GM23338 (cell line): ENCODE measurements at regions not wholly inside any gene's neighbourhood (a gene's known extent, or its start where the extent isn't known, plus 50 kb on each side); places are given as distances from the start of the nearest gene placed in this dataset.

Source experiments
- ATAC-seq: fragments of 200-7000 bp; cut with Tn5 transposase; 3 replicates; pipeline ENCODE4 v1.9.1; 2020
- DNase-seq: peaks from one replicate; pipeline ENCODE4 v3.0.0-alpha.2; 2015; ENCODE audit warnings: low spot score
- H2AFZ ChIP-seq: fragments of 200-600 bp; sonication (generic); 2 replicates; pipeline ENCODE4 v1.8.0; 2016; ENCODE audit warnings: antibody characterized with exemption, mild to moderate bottlenecking, moderate library complexity
- H3F3A ChIP-seq: fragments of 200-600 bp; sonication (generic); replicated peaks from 2 replicates; pipeline ENCODE4 v1.8.0; 2017; ENCODE audit warnings: antibody characterized with exemption, mixed run types, low read depth
- H3K27ac ChIP-seq: fragments of 200-600 bp; sonication (generic); 2 replicates; pipeline ENCODE4 v1.6.1; 2016; ENCODE audit warnings: low read depth
- H3K27me3 ChIP-seq: fragments of 200-600 bp; sonication (generic); 2 replicates; pipeline ENCODE4 v1.8.0; 2016; ENCODE audit warnings: mild to moderate bottlenecking, mixed run types, moderate library complexity; ENCODE audit not compliant: insufficient read depth
- H3K36me3 ChIP-seq: fragments of 200-600 bp; sonication (generic); 2 replicates; pipeline ENCODE4 v1.8.0; 2016; ENCODE audit warnings: mild to moderate bottlenecking; ENCODE audit not compliant: insufficient read depth
- H3K4me1 ChIP-seq: fragments of 200-600 bp; sonication (generic); 2 replicates; pipeline ENCODE4 v1.8.0; 2016; ENCODE audit warnings: mild to moderate bottlenecking, moderate library complexity; ENCODE audit not compliant: insufficient read depth
- H3K4me2 ChIP-seq: fragments of 200-600 bp; sonication (generic); 2 replicates; pipeline ENCODE4 v1.7.1; 2017; ENCODE audit warnings: mixed run types
- H3K4me3 ChIP-seq: fragments of 200-600 bp; sonication (generic); 2 replicates; pipeline ENCODE4 v1.6.1; 2016; ENCODE audit warnings: mixed run types
- H3K79me2 ChIP-seq: fragments of 200-600 bp; sonication (generic); replicated peaks from 2 replicates; pipeline ENCODE4 v1.8.0; 2017; ENCODE audit warnings: mild to moderate bottlenecking; ENCODE audit not compliant: insufficient read depth
- H3K9me2 ChIP-seq: fragments of 200-600 bp; sonication (generic); 2 replicates; pipeline ENCODE4 v1.8.0; 2017; ENCODE audit not compliant: insufficient read depth
- H4K20me1 ChIP-seq: fragments of 200-600 bp; sonication (generic); replicated peaks from 2 replicates; pipeline ENCODE4 v1.8.0; 2017; ENCODE audit warnings: mild to moderate bottlenecking; ENCODE audit not compliant: insufficient read depth
- H3K27ac Mint-ChIP-seq: 2 replicates; pipeline ENCODE4 v1.8.0; 2020; ENCODE audit warnings: inconsistent platforms, mild to moderate bottlenecking, moderate library complexity, mixed read lengths
- H3K27me3 Mint-ChIP-seq: 3 replicates; pipeline ENCODE4 v1.8.0; 2022; ENCODE audit warnings: low read depth, mild to moderate bottlenecking, moderate library complexity, mixed read lengths, inconsistent platforms; ENCODE audit not compliant: insufficient read depth, poor library complexity
- H3K36me3 Mint-ChIP-seq: 3 replicates; pipeline ENCODE4 v1.8.0; 2021; ENCODE audit warnings: low read depth, mild to moderate bottlenecking, inconsistent platforms, moderate library complexity, mixed read lengths
- H3K4me1 Mint-ChIP-seq: 3 replicates; pipeline ENCODE4 v1.8.0; 2020; ENCODE audit warnings: mild to moderate bottlenecking, inconsistent platforms, mixed read lengths
- H3K4me3 Mint-ChIP-seq: 3 replicates; pipeline ENCODE4 v1.8.0; 2021; ENCODE audit warnings: moderate library complexity, mild to moderate bottlenecking, inconsistent platforms, mixed read lengths
- H3K9me3 Mint-ChIP-seq: 3 replicates; pipeline ENCODE4 v1.8.0; 2020; ENCODE audit warnings: moderate library complexity, mild to moderate bottlenecking, inconsistent platforms, mixed read lengths
- ETS1 ChIP-seq: IDR thresholded peaks from 2 replicates; pipeline ENCODE4 v1.6.1; 2016; ENCODE audit warnings: antibody characterized with exemption
- EZH2 ChIP-seq: fragments of 200-600 bp; sonication (generic); IDR thresholded peaks from one replicate; pipeline ENCODE4 v1.8.0; 2017; ENCODE audit warnings: antibody characterized with exemption, mild to moderate bottlenecking, low read depth; ENCODE audit not compliant: unreplicated experiment
- NANOG ChIP-seq: IDR thresholded peaks from 2 replicates; pipeline ENCODE4 v1.6.1; 2016; ENCODE audit warnings: antibody characterized with exemption, borderline replicate concordance
- TF ChIP-seq, protein P1 (sequence below): fragments of 250-450 bp; sonication (Bioruptor Pico); IDR thresholded peaks from 2 replicates; pipeline ENCODE4 v1.5.0; 2020; ENCODE audit warnings: mild to moderate bottlenecking, moderate library complexity
- TF ChIP-seq, protein P2 (sequence below), 2 experiments: fragments of 200-600 bp in 1 of 2; sonication (generic) in 1 of 2; conservative IDR thresholded peaks; 2 replicates each; pipeline versions ENCODE4 v1.5.1 to v1.6.1; 2016 to 2017; ENCODE audit warnings: antibody characterized with exemption in 2 of 2, low read depth in 2 of 2, mild to moderate bottlenecking in 2 of 2, moderate library complexity in 1 of 2

GRCh38 chr3:157607826-157608405, 104.7 kb upstream of the VEPH1 start (continued):
- TF ChIP-seq, protein P1, sequence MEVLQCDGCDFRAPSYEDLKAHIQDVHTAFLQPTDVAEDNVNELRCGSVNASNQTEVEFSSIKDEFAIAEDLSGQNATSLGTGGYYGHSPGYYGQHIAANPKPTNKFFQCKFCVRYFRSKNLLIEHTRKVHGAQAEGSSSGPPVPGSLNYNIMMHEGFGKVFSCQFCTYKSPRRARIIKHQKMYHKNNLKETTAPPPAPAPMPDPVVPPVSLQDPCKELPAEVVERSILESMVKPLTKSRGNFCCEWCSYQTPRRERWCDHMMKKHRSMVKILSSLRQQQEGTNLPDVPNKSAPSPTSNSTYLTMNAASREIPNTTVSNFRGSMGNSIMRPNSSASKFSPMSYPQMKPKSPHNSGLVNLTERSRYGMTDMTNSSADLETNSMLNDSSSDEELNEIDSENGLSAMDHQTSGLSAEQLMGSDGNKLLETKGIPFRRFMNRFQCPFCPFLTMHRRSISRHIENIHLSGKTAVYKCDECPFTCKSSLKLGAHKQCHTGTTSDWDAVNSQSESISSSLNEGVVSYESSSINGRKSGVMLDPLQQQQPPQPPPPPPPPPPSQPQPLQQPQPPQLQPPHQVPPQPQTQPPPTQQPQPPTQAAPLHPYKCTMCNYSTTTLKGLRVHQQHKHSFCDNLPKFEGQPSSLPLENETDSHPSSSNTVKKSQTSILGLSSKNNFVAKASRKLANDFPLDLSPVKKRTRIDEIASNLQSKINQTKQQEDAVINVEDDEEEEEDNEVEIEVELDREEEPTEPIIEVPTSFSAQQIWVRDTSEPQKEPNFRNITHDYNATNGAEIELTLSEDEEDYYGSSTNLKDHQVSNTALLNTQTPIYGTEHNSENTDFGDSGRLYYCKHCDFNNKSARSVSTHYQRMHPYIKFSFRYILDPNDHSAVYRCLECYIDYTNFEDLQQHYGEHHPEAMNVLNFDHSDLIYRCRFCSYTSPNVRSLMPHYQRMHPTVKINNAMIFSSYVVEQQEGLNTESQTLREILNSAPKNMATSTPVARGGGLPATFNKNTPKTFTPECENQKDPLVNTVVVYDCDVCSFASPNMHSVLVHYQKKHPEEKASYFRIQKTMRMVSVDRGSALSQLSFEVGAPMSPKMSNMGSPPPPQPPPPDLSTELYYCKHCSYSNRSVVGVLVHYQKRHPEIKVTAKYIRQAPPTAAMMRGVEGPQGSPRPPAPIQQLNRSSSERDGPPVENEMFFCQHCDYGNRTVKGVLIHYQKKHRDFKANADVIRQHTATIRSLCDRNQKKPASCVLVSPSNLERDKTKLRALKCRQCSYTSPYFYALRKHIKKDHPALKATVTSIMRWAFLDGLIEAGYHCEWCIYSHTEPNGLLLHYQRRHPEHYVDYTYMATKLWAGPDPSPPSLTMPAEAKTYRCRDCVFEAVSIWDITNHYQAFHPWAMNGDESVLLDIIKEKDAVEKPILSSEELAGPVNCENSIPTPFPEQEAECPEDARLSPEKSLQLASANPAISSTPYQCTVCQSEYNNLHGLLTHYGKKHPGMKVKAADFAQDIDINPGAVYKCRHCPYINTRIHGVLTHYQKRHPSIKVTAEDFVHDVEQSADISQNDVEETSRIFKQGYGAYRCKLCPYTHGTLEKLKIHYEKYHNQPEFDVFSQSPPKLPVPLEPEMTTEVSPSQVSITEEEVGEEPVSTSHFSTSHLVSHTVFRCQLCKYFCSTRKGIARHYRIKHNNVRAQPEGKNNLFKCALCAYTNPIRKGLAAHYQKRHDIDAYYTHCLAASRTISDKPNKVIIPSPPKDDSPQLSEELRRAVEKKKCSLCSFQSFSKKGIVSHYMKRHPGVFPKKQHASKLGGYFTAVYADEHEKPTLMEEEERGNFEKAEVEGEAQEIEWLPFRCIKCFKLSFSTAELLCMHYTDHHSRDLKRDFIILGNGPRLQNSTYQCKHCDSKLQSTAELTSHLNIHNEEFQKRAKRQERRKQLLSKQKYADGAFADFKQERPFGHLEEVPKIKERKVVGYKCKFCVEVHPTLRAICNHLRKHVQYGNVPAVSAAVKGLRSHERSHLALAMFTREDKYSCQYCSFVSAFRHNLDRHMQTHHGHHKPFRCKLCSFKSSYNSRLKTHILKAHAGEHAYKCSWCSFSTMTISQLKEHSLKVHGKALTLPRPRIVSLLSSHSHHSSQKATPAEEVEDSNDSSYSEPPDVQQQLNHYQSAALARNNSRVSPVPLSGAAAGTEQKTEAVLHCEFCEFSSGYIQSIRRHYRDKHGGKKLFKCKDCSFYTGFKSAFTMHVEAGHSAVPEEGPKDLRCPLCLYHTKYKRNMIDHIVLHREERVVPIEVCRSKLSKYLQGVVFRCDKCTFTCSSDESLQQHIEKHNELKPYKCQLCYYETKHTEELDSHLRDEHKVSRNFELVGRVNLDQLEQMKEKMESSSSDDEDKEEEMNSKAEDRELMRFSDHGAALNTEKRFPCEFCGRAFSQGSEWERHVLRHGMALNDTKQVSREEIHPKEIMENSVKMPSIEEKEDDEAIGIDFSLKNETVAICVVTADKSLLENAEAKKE (CRISPR knock-in tag): no peak
- TF ChIP-seq EZH2 (no peak), ETS1 (no peak), NANOG (no peak)
- TF ChIP-seq, protein P2, sequence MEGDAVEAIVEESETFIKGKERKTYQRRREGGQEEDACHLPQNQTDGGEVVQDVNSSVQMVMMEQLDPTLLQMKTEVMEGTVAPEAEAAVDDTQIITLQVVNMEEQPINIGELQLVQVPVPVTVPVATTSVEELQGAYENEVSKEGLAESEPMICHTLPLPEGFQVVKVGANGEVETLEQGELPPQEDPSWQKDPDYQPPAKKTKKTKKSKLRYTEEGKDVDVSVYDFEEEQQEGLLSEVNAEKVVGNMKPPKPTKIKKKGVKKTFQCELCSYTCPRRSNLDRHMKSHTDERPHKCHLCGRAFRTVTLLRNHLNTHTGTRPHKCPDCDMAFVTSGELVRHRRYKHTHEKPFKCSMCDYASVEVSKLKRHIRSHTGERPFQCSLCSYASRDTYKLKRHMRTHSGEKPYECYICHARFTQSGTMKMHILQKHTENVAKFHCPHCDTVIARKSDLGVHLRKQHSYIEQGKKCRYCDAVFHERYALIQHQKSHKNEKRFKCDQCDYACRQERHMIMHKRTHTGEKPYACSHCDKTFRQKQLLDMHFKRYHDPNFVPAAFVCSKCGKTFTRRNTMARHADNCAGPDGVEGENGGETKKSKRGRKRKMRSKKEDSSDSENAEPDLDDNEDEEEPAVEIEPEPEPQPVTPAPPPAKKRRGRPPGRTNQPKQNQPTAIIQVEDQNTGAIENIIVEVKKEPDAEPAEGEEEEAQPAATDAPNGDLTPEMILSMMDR (conservative IDR thresholded peaks at IDR 0.05; ENCODE audit: low read depth in 2 of 2): no peak

GRCh38 chr3:157606852-157607197, 103.6 kb upstream of the VEPH1 start:
- Mint-ChIP-seq H3K4me1 (peaks cover 12% of the 10 kb centered on the region), H3K36me3 (no peaks in the 10 kb centered on the region), H3K4me3 (no peak overlapping the region), H3K27ac (peak overlapping the region; percentile 64; the same call in 1 of the 2 replicates), H3K9me3 (no peaks in the 10 kb centered on the region), H3K27me3 (no peaks in the 10 kb centered on the region)
- H3K79me2 ChIP-seq: no peaks in the 10 kb centered on the region
- 0 out of 2 replicates have a peak overlapping the region, but pooled peaks have one; percentile 4 for H2AFZ ChIP-seq
- no peaks in the 10 kb centered on the region for H3K27me3 ChIP-seq
- DNase-seq (no peak), ATAC-seq (no peak)
- H3K27ac ChIP-seq: no peak overlapping the region
- no peaks in the 10 kb centered on the region for H3K36me3 ChIP-seq
- H3K9me2 ChIP-seq: peaks cover 6% of the 10 kb centered on the region; the same call in 1 of the 2 replicates
- H3F3A ChIP-seq: no peaks in the 10 kb centered on the region
- no peak overlapping the region for H3K4me3 ChIP-seq
- no peaks in the 10 kb centered on the region; the same call in 1 of the 2 replicates for H3K4me1 ChIP-seq
- no peak overlapping the region for H3K4me2 ChIP-seq
- no peaks in the 10 kb centered on the region for H4K20me1 ChIP-seq
- TF ChIP-seq, protein P1 (CRISPR knock-in tag): peak; percentile 89; the same call in 1 of the 2 replicates
